SK-N-SH treated with all-trans-retinoic acid at 6 μM for 48 hours (cell line): ENCODE measurements at regions not wholly inside any gene's neighbourhood (a gene's known extent, or its start where the extent isn't known, plus 50 kb on each side); places are given as distances from the start of the nearest gene placed in this dataset.

Experiments used
- ISL1 ChIP-seq: fragments of 250-450 bp; sonication (Bioruptor Pico); IDR thresholded peaks from 2 replicates; pipeline ENCODE4 v2.1.2; 2022; ENCODE audit warnings: mild to moderate bottlenecking, moderate library complexity
- TCF4 ChIP-seq: fragments of 250-450 bp; sonication (Bioruptor Pico); IDR thresholded peaks from 2 replicates; pipeline ENCODE4 v1.8.0; 2021; ENCODE audit warnings: mild to moderate bottlenecking, moderate library complexity, borderline replicate concordance
- ZNF565 ChIP-seq: fragments of 450-650 bp; formaldehyde crosslinking; conservative IDR thresholded peaks from 2 replicates; pipeline ENCODE4 v1.5.0; 2020; ENCODE audit warnings: low read depth, mild to moderate bottlenecking, moderate library complexity
- TF ChIP-seq, protein P1 (sequence below): fragments of 250-450 bp; sonication (Bioruptor Pico); IDR thresholded peaks from 2 replicates; pipeline ENCODE4 v1.5.1; 2020; ENCODE audit warnings: low read depth, mild to moderate bottlenecking, moderate library complexity

DNA sequence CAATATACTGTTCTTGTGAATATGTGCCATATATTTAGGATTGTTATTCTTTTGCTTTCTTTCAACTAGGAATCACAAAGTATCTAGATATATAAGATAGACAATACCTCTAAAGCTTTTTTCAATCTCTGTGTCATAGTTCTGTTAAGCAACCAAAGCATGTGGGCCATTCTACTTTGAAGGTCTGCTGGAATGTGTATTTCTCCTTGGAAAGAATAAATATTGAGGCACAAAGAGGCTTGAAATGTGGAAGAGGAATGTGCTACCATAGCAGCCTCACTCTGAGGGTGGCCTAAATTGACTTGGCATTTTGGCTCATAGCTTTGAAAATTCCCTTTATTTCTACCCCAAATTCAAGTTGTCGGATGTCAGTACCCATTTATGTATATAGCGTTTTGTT is 488.5 kb upstream of the MAN1A1 start:
- TF ChIP-seq ZNF565 (no peak), ISL1 (CRISPR knock-in tag) (no peak), TCF4 (CRISPR knock-in tag) (no peak)
- TF ChIP-seq, protein P1, sequence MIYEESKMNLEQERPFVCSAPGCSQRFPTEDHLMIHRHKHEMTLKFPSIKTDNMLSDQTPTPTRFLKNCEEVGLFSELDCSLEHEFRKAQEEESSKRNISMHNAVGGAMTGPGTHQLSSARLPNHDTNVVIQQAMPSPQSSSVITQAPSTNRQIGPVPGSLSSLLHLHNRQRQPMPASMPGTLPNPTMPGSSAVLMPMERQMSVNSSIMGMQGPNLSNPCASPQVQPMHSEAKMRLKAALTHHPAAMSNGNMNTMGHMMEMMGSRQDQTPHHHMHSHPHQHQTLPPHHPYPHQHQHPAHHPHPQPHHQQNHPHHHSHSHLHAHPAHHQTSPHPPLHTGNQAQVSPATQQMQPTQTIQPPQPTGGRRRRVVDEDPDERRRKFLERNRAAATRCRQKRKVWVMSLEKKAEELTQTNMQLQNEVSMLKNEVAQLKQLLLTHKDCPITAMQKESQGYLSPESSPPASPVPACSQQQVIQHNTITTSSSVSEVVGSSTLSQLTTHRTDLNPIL (CRISPR knock-in tag), result no peak
